Neural progenitor cell (in vitro differentiated cells): ENCODE measurements at regions not wholly inside any gene's neighbourhood (a gene's known extent, or its start where the extent isn't known, plus 50 kb on each side); places are given as distances from the start of the nearest gene placed in this dataset.

ENCODE experiments used
- EZH2phosphoT487 ChIP-seq: fragments of 200-600 bp; sonication (generic); IDR thresholded peaks from 2 replicates; pipeline ENCODE4 v1.6.1; 2017; ENCODE audit warnings: antibody characterized with exemption
- TF ChIP-seq, protein P1 (sequence below): fragments of 200-600 bp; sonication (generic); IDR thresholded peaks from 2 replicates; pipeline ENCODE4 v1.5.1; 2017; ENCODE audit warnings: antibody characterized with exemption, mild to moderate bottlenecking

DNA sequence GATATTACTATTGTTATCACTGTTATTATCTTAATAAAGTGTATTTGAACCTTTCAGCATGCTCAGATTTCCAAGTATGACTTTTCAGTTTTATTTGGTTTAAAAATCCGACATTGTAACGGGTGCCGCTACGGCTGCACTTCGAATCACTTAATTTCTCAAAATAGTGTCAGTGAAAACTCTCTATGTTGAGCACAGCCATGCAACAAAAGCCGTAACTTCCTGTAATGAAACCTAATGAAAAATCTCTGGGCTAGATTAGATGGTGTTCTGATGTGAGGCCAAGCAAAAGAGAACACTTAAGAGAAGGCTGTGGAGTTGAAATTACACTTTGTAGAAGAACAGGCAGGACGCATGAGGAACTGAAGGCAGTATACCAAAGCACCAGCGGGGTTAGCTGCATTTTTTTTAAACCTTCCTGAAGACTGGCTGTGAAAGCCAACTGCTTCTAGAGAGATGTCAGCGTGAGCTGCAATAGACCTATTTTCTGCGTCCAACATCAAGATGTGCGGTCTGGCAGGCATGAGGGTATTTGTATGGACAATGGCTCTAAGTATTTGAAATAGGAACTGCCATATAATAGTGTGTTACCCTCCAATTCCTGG lies 1545.0 kb upstream of the GOT2 start:
- TF ChIP-seq, protein P1, sequence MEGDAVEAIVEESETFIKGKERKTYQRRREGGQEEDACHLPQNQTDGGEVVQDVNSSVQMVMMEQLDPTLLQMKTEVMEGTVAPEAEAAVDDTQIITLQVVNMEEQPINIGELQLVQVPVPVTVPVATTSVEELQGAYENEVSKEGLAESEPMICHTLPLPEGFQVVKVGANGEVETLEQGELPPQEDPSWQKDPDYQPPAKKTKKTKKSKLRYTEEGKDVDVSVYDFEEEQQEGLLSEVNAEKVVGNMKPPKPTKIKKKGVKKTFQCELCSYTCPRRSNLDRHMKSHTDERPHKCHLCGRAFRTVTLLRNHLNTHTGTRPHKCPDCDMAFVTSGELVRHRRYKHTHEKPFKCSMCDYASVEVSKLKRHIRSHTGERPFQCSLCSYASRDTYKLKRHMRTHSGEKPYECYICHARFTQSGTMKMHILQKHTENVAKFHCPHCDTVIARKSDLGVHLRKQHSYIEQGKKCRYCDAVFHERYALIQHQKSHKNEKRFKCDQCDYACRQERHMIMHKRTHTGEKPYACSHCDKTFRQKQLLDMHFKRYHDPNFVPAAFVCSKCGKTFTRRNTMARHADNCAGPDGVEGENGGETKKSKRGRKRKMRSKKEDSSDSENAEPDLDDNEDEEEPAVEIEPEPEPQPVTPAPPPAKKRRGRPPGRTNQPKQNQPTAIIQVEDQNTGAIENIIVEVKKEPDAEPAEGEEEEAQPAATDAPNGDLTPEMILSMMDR: no peak
- TF ChIP-seq EZH2phosphoT487: no peak
